MCF 10A (cell line): ENCODE measurements at regions not wholly inside any gene's neighbourhood (a gene's known extent, or its start where the extent isn't known, plus 50 kb on each side); places are given as distances from the start of the nearest gene placed in this dataset.
"Not testable (repeated sequence)": the region's sequence is repeated elsewhere in the genome, so short reads cannot be mapped to it uniquely, and the experiment has no call there.

Experiments
- BruUV-seq: library from RNA; stranded (reverse); fragments of 400-500 nt; replicated peaks from 2 replicates; lab custom pipeline; 2021; lab: Mats Ljungman, UMichigan
- CTCF ChIA-PET: fragments of 300-600 bp; sonication (Branson Sonifier 250); formaldehyde crosslinking; extraction: SDS; loops from one replicate; lab custom pipeline; 2021; ENCODE audit warnings: antibody characterized with exemption, inconsistent platforms; lab: Yijun Ruan, JAX
- POLR2A ChIA-PET: fragments of 300-600, 350-650 bp; sonication (Branson Sonifier 250); formaldehyde crosslinking; extraction: SDS; loops from one replicate; lab custom pipeline; 2020; ENCODE audit warnings: antibody characterized with exemption, inconsistent platforms; lab: Yijun Ruan, JAX
- DNase-seq: peaks from one replicate; pipeline ENCODE4 v3.0.0-alpha.2; 2018; ENCODE audit not compliant: unreplicated experiment
- H3K27ac Mint-ChIP-seq: one replicate; pipeline ENCODE4 v1.8.0; 2022; ENCODE audit warnings: mild to moderate bottlenecking, low read depth, mixed read lengths; ENCODE audit not compliant: unreplicated experiment
- H3K27me3 Mint-ChIP-seq: one replicate; pipeline ENCODE4 v1.8.0; 2022; ENCODE audit warnings: mixed read lengths; ENCODE audit not compliant: insufficient read depth, unreplicated experiment
- H3K36me3 Mint-ChIP-seq: one replicate; pipeline ENCODE4 v1.8.0; 2022; ENCODE audit warnings: mild to moderate bottlenecking, moderate library complexity, mixed read lengths; ENCODE audit not compliant: insufficient read depth, unreplicated experiment
- H3K4me1 Mint-ChIP-seq: one replicate; pipeline ENCODE4 v1.8.0; 2022; ENCODE audit warnings: mixed read lengths; ENCODE audit not compliant: insufficient read depth, unreplicated experiment
- H3K4me3 Mint-ChIP-seq: one replicate; pipeline ENCODE4 v1.8.0; 2022; ENCODE audit warnings: mild to moderate bottlenecking, moderate library complexity, mixed read lengths; ENCODE audit not compliant: unreplicated experiment
- H3K9me3 Mint-ChIP-seq: one replicate; pipeline ENCODE4 v1.8.0; 2022; ENCODE audit warnings: mixed read lengths; ENCODE audit not compliant: unreplicated experiment
- intact Hi-C: fragments of 100-400 bp; cut with micrococcal nuclease; formaldehyde crosslinking; loops from 2 replicates; pipeline ENCODE4 v1.14.1; 2022
- TF ChIP-seq, protein P1 (sequence below): fragments of 200-600 bp; IDR thresholded peaks from one replicate; pipeline ENCODE4 v1.8.0; 2022; ENCODE audit warnings: antibody characterized with exemption, mild to moderate bottlenecking; ENCODE audit not compliant: unreplicated experiment

- peaks cover 12% of the 10 kb centered on the region for H3K9me3 Mint-ChIP-seq
- H3K4me3 Mint-ChIP-seq, H3K27ac Mint-ChIP-seq, POLR2A ChIA-PET, BruUV-seq, intact Hi-C loops, DNase-seq, H3K36me3 Mint-ChIP-seq, H3K27me3 Mint-ChIP-seq, H3K4me1 Mint-ChIP-seq, CTCF ChIA-PET: not testable (repeated sequence)
These were observed 80.5 kb upstream of the ADORA2B start for GRCh38 chr17:15864472-15864871.

GRCh38 chr17:15866015-15866414 is 78.9 kb upstream of the ADORA2B start:
- H3K4me1 Mint-ChIP-seq, CTCF ChIA-PET, H3K36me3 Mint-ChIP-seq, intact Hi-C loops, BruUV-seq, H3K27ac Mint-ChIP-seq, DNase-seq, H3K27me3 Mint-ChIP-seq, H3K4me3 Mint-ChIP-seq, POLR2A ChIA-PET: not testable (repeated sequence)
- peaks cover 10% of the 10 kb centered on the region for H3K9me3 Mint-ChIP-seq

- H3K4me3 Mint-ChIP-seq, H3K36me3 Mint-ChIP-seq, H3K27me3 Mint-ChIP-seq, CTCF ChIA-PET, H3K4me1 Mint-ChIP-seq, H3K27ac Mint-ChIP-seq, BruUV-seq, POLR2A ChIA-PET, intact Hi-C loops, H3K9me3 Mint-ChIP-seq, DNase-seq: not testable (repeated sequence)
These were observed 77.6 kb upstream of the ADORA2B start for GRCh38 chr17:15867331-15867730.

GRCh38 chr17:15869868-15870267 is 75.1 kb upstream of the ADORA2B start:
- CTCF ChIA-PET, H3K27ac Mint-ChIP-seq, DNase-seq, H3K9me3 Mint-ChIP-seq, H3K36me3 Mint-ChIP-seq, H3K4me1 Mint-ChIP-seq, H3K4me3 Mint-ChIP-seq, BruUV-seq, POLR2A ChIA-PET, H3K27me3 Mint-ChIP-seq, intact Hi-C loops: not testable (repeated sequence)

- DNase-seq, H3K9me3 Mint-ChIP-seq, POLR2A ChIA-PET, H3K36me3 Mint-ChIP-seq, H3K4me1 Mint-ChIP-seq, BruUV-seq, H3K27me3 Mint-ChIP-seq, H3K27ac Mint-ChIP-seq, H3K4me3 Mint-ChIP-seq, CTCF ChIA-PET, intact Hi-C loops: not testable (repeated sequence)
These were observed 72.3 kb upstream of the ADORA2B start for GRCh38 chr17:15872677-15873076.

- DNase-seq, POLR2A ChIA-PET: not testable (repeated sequence)
These were observed 66.9 kb upstream of the ADORA2B start for GRCh38 chr17:15877882-15878500.

GRCh38 chr17:15882058-15882720 is 62.7 kb upstream of the ADORA2B start:
- Mint-ChIP-seq H3K36me3 (no peaks in the 10 kb centered on the region), H3K4me3 (no peak overlapping the region), H3K27ac (no peak overlapping the region), H3K4me1 (peaks cover 20% of the 10 kb centered on the region), H3K27me3 (no peaks in the 10 kb centered on the region), H3K9me3 (no peaks in the 10 kb centered on the region)
- POLR2A ChIA-PET: no interaction called here
- TF ChIP-seq, protein P1, sequence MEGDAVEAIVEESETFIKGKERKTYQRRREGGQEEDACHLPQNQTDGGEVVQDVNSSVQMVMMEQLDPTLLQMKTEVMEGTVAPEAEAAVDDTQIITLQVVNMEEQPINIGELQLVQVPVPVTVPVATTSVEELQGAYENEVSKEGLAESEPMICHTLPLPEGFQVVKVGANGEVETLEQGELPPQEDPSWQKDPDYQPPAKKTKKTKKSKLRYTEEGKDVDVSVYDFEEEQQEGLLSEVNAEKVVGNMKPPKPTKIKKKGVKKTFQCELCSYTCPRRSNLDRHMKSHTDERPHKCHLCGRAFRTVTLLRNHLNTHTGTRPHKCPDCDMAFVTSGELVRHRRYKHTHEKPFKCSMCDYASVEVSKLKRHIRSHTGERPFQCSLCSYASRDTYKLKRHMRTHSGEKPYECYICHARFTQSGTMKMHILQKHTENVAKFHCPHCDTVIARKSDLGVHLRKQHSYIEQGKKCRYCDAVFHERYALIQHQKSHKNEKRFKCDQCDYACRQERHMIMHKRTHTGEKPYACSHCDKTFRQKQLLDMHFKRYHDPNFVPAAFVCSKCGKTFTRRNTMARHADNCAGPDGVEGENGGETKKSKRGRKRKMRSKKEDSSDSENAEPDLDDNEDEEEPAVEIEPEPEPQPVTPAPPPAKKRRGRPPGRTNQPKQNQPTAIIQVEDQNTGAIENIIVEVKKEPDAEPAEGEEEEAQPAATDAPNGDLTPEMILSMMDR: no peak
- BruUV-seq: no TSS peak
- intact Hi-C loops: no loop called here
- CTCF ChIA-PET: no interaction called here
- no peak for DNase-seq

More at GRCh38 chr17:15877882-15878500, 66.9 kb upstream of the ADORA2B start:
- H3K9me3 Mint-ChIP-seq, intact Hi-C loops, H3K27me3 Mint-ChIP-seq, H3K4me1 Mint-ChIP-seq, H3K4me3 Mint-ChIP-seq, CTCF ChIA-PET, H3K27ac Mint-ChIP-seq, BruUV-seq, H3K36me3 Mint-ChIP-seq: not testable (repeated sequence)
